Left renal cortex interstitium (tissue), 4 donors: ENCODE measurements at regions not wholly inside any gene's neighbourhood (a gene's known extent, or its start where the extent isn't known, plus 50 kb on each side); places are given as distances from the start of the nearest gene placed in this dataset.

ENCODE experiments used
- DNase-seq, 4 donors: peaks; one replicate each; pipeline ENCODE4 v3.0.0-alpha.2; 2013; ENCODE audit warnings: low read depth in 4 of 4, low spot score in 2 of 4, missing footprints in 1 of 4

- no peak for DNase-seq
Measured at GRCh38 chr3:77945320-77945719, 905.4 kb downstream of the ROBO2 start.

GRCh38 chr3:77947671-77948070 lies 907.8 kb downstream of the ROBO2 start:
- no peak for DNase-seq

- DNase-seq = peak; percentile 30 to 68 (median 41)
Measured at GRCh38 chr3:77967621-77968020, 927.7 kb downstream of the ROBO2 start.

- DNase-seq = no peak
Measured at GRCh38 chr3:77976079-77976478, 936.2 kb downstream of the ROBO2 start.

GRCh38 chr3:78003090-78003489 lies 963.2 kb downstream of the ROBO2 start:
- no peak for DNase-seq

- peak in 2 of 4 donors; percentile 34 to 50 for DNase-seq
Measured at GRCh38 chr3:78004571-78004970, 964.7 kb downstream of the ROBO2 start.

GRCh38 chr3:78013653-78014052 lies 973.8 kb downstream of the ROBO2 start:
- DNase-seq = no peak

GRCh38 chr3:78015856-78016255 lies 976.0 kb downstream of the ROBO2 start:
- DNase-seq = peak in 2 of 4 donors; percentile 40 to 62

- DNase-seq = no peak
Measured at GRCh38 chr3:78021710-78022109, 981.8 kb downstream of the ROBO2 start.

GRCh38 chr3:78022232-78022631 lies 982.3 kb downstream of the ROBO2 start:
- DNase-seq = no peak

- no peak for DNase-seq
Measured at GRCh38 chr3:78023257-78023656, 983.4 kb downstream of the ROBO2 start.

- DNase-seq = no peak
Measured at GRCh38 chr3:78025916-78026315, 986.0 kb downstream of the ROBO2 start.

GRCh38 chr3:78026318-78026828 lies 986.5 kb downstream of the ROBO2 start:
- DNase-seq = no peak

- no peak for DNase-seq
Measured at GRCh38 chr3:78029775-78030174, 989.9 kb downstream of the ROBO2 start.

- no peak for DNase-seq
Measured at GRCh38 chr3:78035131-78035641, 995.3 kb downstream of the ROBO2 start.

GRCh38 chr3:78041486-78041885 lies 1001.6 kb downstream of the ROBO2 start:
- DNase-seq = no peak

- DNase-seq = no peak
Measured at GRCh38 chr3:78046566-78046965, 1006.7 kb downstream of the ROBO2 start.

GRCh38 chr3:78048698-78049097 lies 1008.8 kb downstream of the ROBO2 start:
- no peak for DNase-seq

GRCh38 chr3:78049521-78049920 lies 1009.6 kb downstream of the ROBO2 start:
- DNase-seq = no peak

- DNase-seq = no peak
Measured at GRCh38 chr3:78050276-78051065, 1010.6 kb downstream of the ROBO2 start.

GRCh38 chr3:78052746-78053145 lies 1012.8 kb downstream of the ROBO2 start:
- DNase-seq = no peak

- DNase-seq = no peak
Measured at GRCh38 chr3:78066287-78066686, 1026.4 kb downstream of the ROBO2 start.
